GM19043 (cell line): ENCODE measurements at regions not wholly inside any gene's neighbourhood (a gene's known extent, or its start where the extent isn't known, plus 50 kb on each side); places are given as distances from the start of the nearest gene placed in this dataset.
"Not testable (repeated sequence)": the region's sequence is repeated elsewhere in the genome, so short reads cannot be mapped to it uniquely, and the experiment has no call there.

Experiments used
- ATAC-seq: cut with Tn5 transposase; IDR thresholded peaks from one replicate; pipeline ENCODE4 v1.9.1; 2021; ENCODE audit warnings: low read depth; ENCODE audit not compliant: unreplicated experiment

DNA sequence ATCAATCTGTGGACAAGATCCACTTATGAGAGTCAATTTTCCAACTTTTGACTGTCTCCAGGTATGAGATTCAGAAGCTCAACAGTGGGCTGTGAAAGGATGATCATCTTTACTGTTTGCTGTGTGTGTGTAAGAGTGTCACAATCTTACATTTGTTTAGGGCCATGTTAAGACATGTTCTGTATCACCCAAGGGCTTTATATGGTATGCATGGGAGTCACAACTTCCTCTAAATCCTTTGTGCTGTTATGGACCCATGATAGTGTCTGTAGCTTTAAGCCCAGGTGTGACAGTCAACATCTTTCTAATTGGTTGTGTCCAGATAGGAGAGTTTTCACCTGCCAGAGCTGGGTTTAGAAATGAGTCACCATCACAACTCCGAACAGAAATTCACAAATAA is 70.2 kb downstream of the ZNF726 start:
- not testable (repeated sequence) for ATAC-seq

- ATAC-seq, result no peak
Observed at GRCh38 chr19:23986623-23987022, 71.9 kb downstream of the ZNF726 start.

GRCh38 chr19:23991170-23991569 is 76.5 kb downstream of the ZNF726 start:
- ATAC-seq, result no peak

DNA sequence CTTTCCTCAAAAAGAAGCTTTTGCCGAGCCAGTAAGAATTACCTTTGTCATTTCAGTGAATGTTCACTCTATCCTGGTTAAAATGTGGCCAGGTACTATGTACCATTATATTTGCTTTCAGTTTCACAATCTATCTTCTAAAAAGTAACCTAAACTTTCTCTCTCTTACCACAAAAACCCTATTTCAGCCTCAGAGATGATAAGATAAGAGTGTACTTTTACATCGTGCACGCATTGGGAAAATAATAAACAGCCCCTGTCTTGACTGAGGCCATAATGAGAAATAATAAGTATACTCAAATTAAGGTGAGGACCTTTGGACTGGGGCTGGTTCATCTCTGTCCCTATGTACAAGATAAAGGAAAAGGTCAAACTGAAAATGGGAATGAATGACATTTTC is 77.7 kb downstream of the ZNF726 start:
- ATAC-seq, result no peak

DNA sequence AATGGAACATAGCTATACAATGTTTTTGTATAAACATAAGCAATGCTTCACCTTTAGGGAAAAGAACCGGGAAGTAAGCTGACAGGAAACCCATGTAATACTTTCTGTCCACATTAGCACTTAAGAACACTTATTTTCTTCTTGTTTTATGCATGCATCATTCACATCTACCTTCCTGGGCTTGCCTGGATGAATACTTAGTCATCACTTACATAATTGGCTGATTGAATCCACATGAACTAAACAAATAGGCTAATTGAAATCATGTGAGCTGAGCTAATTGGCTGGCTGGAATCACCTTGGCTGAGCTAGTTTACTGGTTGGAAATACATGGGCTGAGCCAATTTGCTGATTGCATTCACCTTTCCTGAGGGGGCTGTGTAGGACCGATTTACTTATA is 78.8 kb downstream of the ZNF726 start:
- ATAC-seq, result no peak

- ATAC-seq, result no peak
Observed at GRCh38 chr19:23996549-23996948, 81.9 kb downstream of the ZNF726 start.

- ATAC-seq, result no peak
Observed at GRCh38 chr19:23998568-23998967, 83.9 kb downstream of the ZNF726 start.

DNA sequence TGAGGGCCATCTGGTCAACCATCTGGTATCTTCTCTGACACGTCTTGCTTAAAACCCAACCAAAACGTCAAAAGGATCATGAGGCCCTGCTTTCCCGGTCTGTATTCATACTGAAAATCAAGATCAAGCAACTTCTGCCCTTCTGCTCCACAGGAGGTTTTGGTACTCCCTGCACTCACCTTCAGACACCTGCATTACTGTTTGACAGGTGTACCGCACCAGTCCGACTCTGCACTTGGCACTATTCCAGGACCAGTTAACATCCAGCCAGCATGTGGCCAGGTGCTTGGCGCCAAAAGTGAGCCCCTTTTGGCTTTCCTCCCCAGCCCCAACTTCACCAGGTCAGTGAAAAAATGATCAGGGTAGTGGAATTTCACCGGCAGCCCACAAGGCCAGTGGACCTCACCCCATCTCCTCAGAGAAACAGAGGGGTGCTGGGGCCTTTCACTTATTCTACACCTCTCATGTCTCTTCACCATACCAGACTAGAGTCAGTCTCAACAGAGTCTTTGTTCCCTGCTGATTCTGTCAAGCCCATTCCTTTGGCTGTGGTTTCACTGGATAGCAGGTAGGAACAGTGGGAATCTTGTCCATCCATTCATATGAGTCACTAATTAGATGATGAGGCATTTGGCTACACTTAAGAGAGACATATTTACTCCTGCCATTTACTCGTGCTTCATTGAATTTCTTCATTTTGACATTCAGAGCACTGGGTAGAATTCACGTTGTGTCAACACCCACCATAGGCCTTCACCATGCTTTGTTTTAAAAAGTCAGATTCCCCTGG is 85.3 kb downstream of the ZNF726 start:
- ATAC-seq, result no peak

DNA sequence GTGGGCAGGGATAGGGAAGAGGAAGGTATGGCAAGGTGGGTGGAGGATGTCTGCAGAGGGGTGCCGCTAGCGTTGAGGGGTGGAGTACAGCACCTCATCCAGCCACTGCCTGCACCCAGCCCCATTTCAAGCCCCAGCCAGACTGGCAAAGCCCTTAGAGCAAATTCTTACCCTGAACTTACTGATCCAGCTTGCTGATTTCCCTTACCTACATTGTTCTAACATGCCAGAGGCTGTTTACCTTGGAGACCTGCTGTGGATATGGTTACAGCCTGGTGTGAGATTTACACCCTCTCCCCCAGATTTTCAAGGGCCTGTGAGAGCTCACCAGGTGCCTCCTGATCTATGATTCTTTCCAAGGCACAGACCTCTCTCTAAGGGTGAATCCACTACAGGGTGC is 86.0 kb downstream of the ZNF726 start:
- no peak for ATAC-seq

GRCh38 chr19:24002256-24002945 is 84.6 kb upstream of the ZNF254 start:
- no peak for ATAC-seq

GRCh38 chr19:24003537-24003936 is 83.5 kb upstream of the ZNF254 start:
- no peak for ATAC-seq

DNA sequence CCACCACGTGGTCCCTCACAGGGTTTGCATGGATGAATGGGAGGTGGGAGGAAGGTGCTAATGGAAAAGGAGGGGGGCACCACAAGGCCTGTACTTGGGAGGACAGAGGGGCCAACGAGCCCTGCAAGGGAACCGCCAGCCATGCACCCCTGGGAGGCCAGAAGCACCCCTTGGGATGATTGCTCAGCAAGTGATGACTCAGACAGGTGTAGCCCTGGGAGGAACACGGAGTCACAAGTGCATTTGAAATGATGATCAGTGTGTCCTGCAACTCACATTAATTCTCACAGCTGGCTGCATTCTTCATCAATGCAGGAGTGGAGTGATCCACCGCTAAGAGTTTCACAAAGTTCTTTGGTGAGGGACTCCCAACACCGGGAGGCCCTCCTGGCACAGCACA is 82.8 kb upstream of the ZNF254 start:
- ATAC-seq, result no peak

- ATAC-seq, result no peak
Observed at GRCh38 chr19:24029941-24030636, 56.9 kb upstream of the ZNF254 start.

- ATAC-seq, result no peak
Observed at GRCh38 chr19:24032651-24033050, 54.3 kb upstream of the ZNF254 start.

GRCh38 chr19:24033301-24033962 is 53.6 kb upstream of the ZNF254 start:
- ATAC-seq, result peak; percentile 98

DNA sequence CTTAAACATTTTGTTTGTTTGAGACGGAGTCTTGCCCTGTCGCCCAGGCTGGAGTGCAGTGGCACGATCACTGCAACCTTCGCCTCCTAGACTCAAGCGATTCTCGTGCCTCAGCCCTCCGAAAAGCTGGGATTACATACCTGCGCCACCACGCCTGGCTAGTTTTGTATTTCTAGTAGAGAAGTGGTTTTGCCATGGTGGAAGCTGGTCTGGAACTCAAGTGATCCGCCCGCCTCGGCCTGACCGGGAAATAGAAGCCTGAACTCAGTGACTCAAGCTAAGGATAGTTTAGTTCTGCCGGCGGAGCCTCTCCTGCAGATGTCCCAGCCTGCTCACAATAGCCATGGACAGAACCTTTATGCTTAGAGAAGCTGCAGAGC is 53.0 kb upstream of the ZNF254 start:
- ATAC-seq, result peak; percentile 17

DNA sequence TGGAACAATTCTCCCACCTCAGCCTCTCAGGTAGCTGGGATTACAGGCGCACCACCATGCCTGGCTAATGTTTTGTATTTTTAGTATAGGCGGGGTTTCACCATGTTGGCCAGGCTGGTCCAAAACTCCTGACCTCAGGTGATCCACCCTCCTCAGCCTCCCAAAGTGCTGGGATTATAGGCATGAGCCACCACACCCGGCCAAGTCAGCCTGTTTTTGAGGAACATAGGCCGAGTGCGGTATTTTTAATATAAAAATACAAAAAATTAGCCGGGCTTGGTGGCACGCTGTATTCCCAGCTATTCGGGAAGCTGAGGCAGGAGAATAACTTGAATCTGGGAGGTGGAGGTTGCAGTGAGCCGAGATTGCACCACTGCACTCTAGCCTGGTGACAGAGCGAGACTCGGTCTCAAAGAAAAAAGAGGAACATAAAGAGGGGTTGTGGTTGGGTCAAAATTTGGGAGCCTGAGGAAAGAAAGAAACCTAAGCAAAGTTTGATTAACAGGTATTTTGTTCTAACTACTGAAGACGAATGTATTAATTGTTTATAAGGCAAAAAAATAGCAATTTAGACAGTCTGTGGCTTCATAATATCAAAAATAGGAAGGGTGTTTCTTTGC is 51.6 kb upstream of the ZNF254 start:
- ATAC-seq, result not testable (repeated sequence)
